HepG2 (cell line): ENCODE measurements at regions not wholly inside any gene's neighbourhood (a gene's known extent, or its start where the extent isn't known, plus 50 kb on each side); places are given as distances from the start of the nearest gene placed in this dataset.

Experiments
- ATAC-seq: fragments of 200-7000 bp; cut with Tn5 transposase; 3 replicates; pipeline ENCODE4 v1.9.1; 2020; ENCODE audit warnings: mild to moderate bottlenecking, moderate library complexity
- BruUV-seq: library from RNA; stranded (reverse); fragments of 400-500 nt; replicated peaks from 2 replicates; lab custom pipeline; 2021; lab: Mats Ljungman, UMichigan
- CTCF ChIA-PET: fragments of 300-600 bp; formaldehyde crosslinking; extraction: SDS; loops from one replicate; lab custom pipeline; 2021; ENCODE audit warnings: low total read pairs, inconsistent platforms, low intra/inter-chr PET ratio; lab: Yijun Ruan, JAX
- POLR2A ChIA-PET: fragments of 350-600 bp; sonication (Branson Sonifier 250); formaldehyde crosslinking; loops from one replicate; lab custom pipeline; 2020; ENCODE audit warnings: antibody characterized with exemption, inconsistent platforms; lab: Yijun Ruan, JAX
- DNase-seq: peaks from one replicate; pipeline ENCODE4 v3.0.0-alpha.2; 2015; ENCODE audit warnings: low spot score
- FAIRE-seq: peaks from 3 replicates; lab custom pipeline; 2011; peaks lifted over from hg19 to GRCh38; lab: Jason Lieb, UNC
- H2AFZ ChIP-seq: one replicate; pipeline ENCODE4 v1.6.1; 2011; ENCODE audit warnings: low read length, inconsistent platforms
- H3K27ac ChIP-seq: fragments of 300-600 bp; 3 replicates; pipeline ENCODE4 v1.8.0; 2011; ENCODE audit warnings: mixed run types, mild to moderate bottlenecking, mixed read lengths, low read length, inconsistent platforms; ENCODE audit not compliant: insufficient read depth; ENCODE audit errors: extremely low read length
- H3K27me3 ChIP-seq, 2 experiments: fragments of 200-600 bp in 1 of 2; 2 replicates in 1 of 2; 3 replicates in 1 of 2; pipeline versions ENCODE4 v1.6.0 to v1.8.0; 2011; ENCODE audit warnings: low read length in 2 of 2, mild to moderate bottlenecking in 2 of 2, moderate library complexity in 2 of 2, inconsistent platforms in 1 of 2; ENCODE audit not compliant: insufficient read depth in 2 of 2, control insufficient read depth in 1 of 2
- H3K36me3 ChIP-seq, 2 experiments: fragments of 200-600 bp in 1 of 2; replicated peaks in 1 of 2; 2 replicates in 1 of 2; 3 replicates in 1 of 2; pipeline versions ENCODE4 v1.5.1 to v1.8.0; 2011; ENCODE audit warnings: low read length in 2 of 2, inconsistent platforms in 1 of 2; ENCODE audit not compliant: insufficient read depth in 2 of 2, control insufficient read depth in 1 of 2
- H3K4me1 ChIP-seq: 2 replicates; pipeline ENCODE4 v1.5.1; 2012; ENCODE audit warnings: low read length, inconsistent platforms; ENCODE audit not compliant: insufficient read depth
- H3K4me2 ChIP-seq: 2 replicates; pipeline ENCODE4 v1.6.0; 2011; ENCODE audit warnings: low read depth, low read length, inconsistent platforms
- H3K4me3 ChIP-seq, 3 experiments: fragments of 200-600 bp in 1 of 3; sonication (generic), shearing (Covaris generic) in 1 of 3; replicated peaks in 1 of 3; 2 replicates each; pipeline ENCODE4 v1.5.1; 2011 to 2016; ENCODE audit warnings: low read length in 3 of 3, inconsistent platforms in 2 of 3, low read depth in 2 of 3, mild to moderate bottlenecking in 2 of 3, control low read depth in 1 of 3, mixed read lengths in 1 of 3; ENCODE audit not compliant: insufficient read depth in 1 of 3
- H3K79me2 ChIP-seq: one replicate; pipeline ENCODE4 v1.6.1; 2011; ENCODE audit warnings: low read length, inconsistent platforms; ENCODE audit not compliant: insufficient read depth
- H3K9ac ChIP-seq: 2 replicates; pipeline ENCODE4 v1.6.0; 2011; ENCODE audit warnings: mild to moderate bottlenecking, low read depth, low read length, inconsistent platforms; ENCODE audit not compliant: insufficient read depth
- H3K9me3 ChIP-seq: 2 replicates; pipeline ENCODE4 v1.5.1; 2012; ENCODE audit warnings: mild to moderate bottlenecking, low read length
- H4K20me1 ChIP-seq: 2 replicates; pipeline ENCODE4 v1.6.0; 2011; ENCODE audit warnings: inconsistent platforms, mild to moderate bottlenecking, low read length, moderate library complexity; ENCODE audit not compliant: insufficient read depth
- CSRNP2 ChIP-seq: sonication (generic); formaldehyde crosslinking; conservative IDR thresholded peaks from 2 replicates; pipeline ENCODE4 v1.8.0; 2022; ENCODE audit warnings: low read depth, missing genetic modification reagents
- ELF3 ChIP-seq: IDR thresholded peaks from 2 replicates; pipeline ENCODE4 v1.6.1; 2016; ENCODE audit warnings: missing genetic modification reagents, missing compliant biosample characterization
- FLYWCH1 ChIP-seq: sonication (generic); formaldehyde crosslinking; IDR thresholded peaks from 2 replicates; pipeline ENCODE4 v1.8.1; 2023; ENCODE audit warnings: mild to moderate bottlenecking, missing genetic modification reagents
- IRF1 ChIP-seq: sonication (generic); formaldehyde crosslinking; IDR thresholded peaks from 2 replicates; pipeline ENCODE4 v1.4.0; 2020; ENCODE audit warnings: low read depth, mild to moderate bottlenecking, missing genetic modification reagents
- MAFF ChIP-seq: IDR thresholded peaks from 2 replicates; pipeline ENCODE4 v1.6.1; 2011; ENCODE audit warnings: low read depth, low read length, improper control_type of control experiment
- MED13 ChIP-seq: sonication (generic); formaldehyde crosslinking; IDR thresholded peaks from 2 replicates; pipeline ENCODE4 v1.5.0; 2020; ENCODE audit warnings: missing genetic modification reagents
- NAIF1 ChIP-seq: sonication (generic); formaldehyde crosslinking; IDR thresholded peaks from 2 replicates; pipeline ENCODE4 v1.5.0; 2020; ENCODE audit warnings: mild to moderate bottlenecking, missing genetic modification reagents, borderline replicate concordance
- PITX1 ChIP-seq: sonication (generic); formaldehyde crosslinking; IDR thresholded peaks from 2 replicates; pipeline ENCODE4 v1.5.1; 2020; ENCODE audit warnings: mild to moderate bottlenecking, missing genetic modification reagents
- SMAD3 ChIP-seq: sonication (generic); formaldehyde crosslinking; IDR thresholded peaks from 2 replicates; pipeline ENCODE4 v1.4.0; 2020; ENCODE audit warnings: missing genetic modification reagents
- TBX2 ChIP-seq: sonication (generic); formaldehyde crosslinking; IDR thresholded peaks from 2 replicates; pipeline ENCODE4 v1.5.0; 2020; ENCODE audit warnings: missing genetic modification reagents, mild to moderate bottlenecking, borderline replicate concordance
- U2AF1 ChIP-seq: fragments of 200-400 bp; formaldehyde crosslinking; optimal IDR thresholded peaks from 2 replicates; pipeline ENCODE3; 2017; ENCODE audit warnings: mild to moderate bottlenecking, low read depth, low read length
- ZBTB39 ChIP-seq: sonication (generic); formaldehyde crosslinking; IDR thresholded peaks from 2 replicates; pipeline ENCODE4 v1.5.0; 2020; ENCODE audit warnings: missing genetic modification reagents
- ZFY ChIP-seq: sonication (generic); formaldehyde crosslinking; IDR thresholded peaks from 2 replicates; pipeline ENCODE4 v1.4.0; 2020; ENCODE audit warnings: missing genetic modification reagents
- ZKSCAN1 ChIP-seq: fragments of 150-350 bp; IDR thresholded peaks from 2 replicates; pipeline ENCODE4 v1.6.1; 2014; ENCODE audit warnings: low read length
- ZNF180 ChIP-seq: sonication (generic); formaldehyde crosslinking; IDR thresholded peaks from 2 replicates; pipeline ENCODE4 v1.4.0; 2020; ENCODE audit warnings: low read depth, missing genetic modification reagents, borderline replicate concordance
- ZNF329 ChIP-seq: sonication (generic); formaldehyde crosslinking; IDR thresholded peaks from 2 replicates; pipeline ENCODE4 v1.9.0; 2021; ENCODE audit warnings: low read depth, mild to moderate bottlenecking, missing genetic modification reagents
- ZNF543 ChIP-seq: sonication (generic); formaldehyde crosslinking; IDR thresholded peaks from 2 replicates; pipeline ENCODE4 v1.4.0; 2020; ENCODE audit warnings: mild to moderate bottlenecking, missing genetic modification reagents
- ZNF629 ChIP-seq: sonication (generic); formaldehyde crosslinking; conservative IDR thresholded peaks from 2 replicates; pipeline ENCODE4 v1.5.0; 2020; ENCODE audit warnings: missing genetic modification reagents
- ZNF776 ChIP-seq: sonication (generic); formaldehyde crosslinking; IDR thresholded peaks from 2 replicates; pipeline ENCODE4 v1.4.0; 2020; ENCODE audit warnings: mild to moderate bottlenecking, missing genetic modification reagents
- ZNF780A ChIP-seq: sonication (generic); formaldehyde crosslinking; IDR thresholded peaks from 2 replicates; pipeline ENCODE4 v1.8.0; 2022; ENCODE audit warnings: mild to moderate bottlenecking, missing genetic modification reagents, moderate library complexity
- WGBS: methylation state at CpG from one replicate; pipeline ENCODE4 v1.1.6; 2017; ENCODE audit warnings: low lambda C conversion rate; 5-methylcytosine and 5-hydroxymethylcytosine counted together
- in situ Hi-C: cut with HindIII; loops from 2 replicates; pipeline ENCODE4 v1.10.0; 2017; ENCODE audit warnings: low pct_unique_long_range_greater_than_20kb; ENCODE audit not compliant: extremely low pct_ligation_motif_present
- intact Hi-C: fragments of 100-400 bp; cut with micrococcal nuclease; formaldehyde crosslinking; loops from one replicate; pipeline ENCODE4 v1.10.0; 2022; ENCODE audit not compliant: unreplicated experiment

- H4K20me1 ChIP-seq = no peaks in the 10 kb centered on the region
- H3K4me1 ChIP-seq = no peaks in the 10 kb centered on the region
- in situ Hi-C loops (no loop called here), intact Hi-C loops (no loop called here)
- no peaks in the 10 kb centered on the region for H3K79me2 ChIP-seq
- H3K9ac ChIP-seq = no peak overlapping the region
- no peak overlapping the region for H3K4me2 ChIP-seq
- no peaks in the 10 kb centered on the region for H3K36me3 ChIP-seq
- POLR2A ChIA-PET = no interaction called here
- H3K27ac ChIP-seq = no peak overlapping the region
- TF ChIP-seq ZFY (CRISPR knock-in tag) (no peak), ZKSCAN1 (no peak), PITX1 (CRISPR knock-in tag) (no peak), ZBTB39 (CRISPR knock-in tag) (no peak), U2AF1 (no peak), FLYWCH1 (CRISPR knock-in tag) (no peak), IRF1 (no peak), ZNF180 (CRISPR knock-in tag) (no peak), ELF3 (CRISPR knock-in tag) (no peak), MAFF (no peak), SMAD3 (CRISPR knock-in tag) (no peak), ZNF780A (CRISPR knock-in tag) (no peak), ZNF776 (no peak), NAIF1 (CRISPR knock-in tag) (no peak), MED13 (no peak), CSRNP2 (no peak), TBX2 (CRISPR knock-in tag) (no peak), ZNF329 (CRISPR knock-in tag) (no peak), ZNF629 (CRISPR knock-in tag) (no peak), ZNF543 (CRISPR knock-in tag) (no peak)
- WGBS = 2% methylated on average over 2 of the region's 2 CpGs
- no peak overlapping the region for H2AFZ ChIP-seq
- no peak for DNase-seq
- BruUV-seq = no TSS peak
- no peaks in the 10 kb centered on the region for H3K27me3 ChIP-seq
- H3K4me3 ChIP-seq = no peak overlapping the region
- H3K9me3 ChIP-seq = no peaks in the 10 kb centered on the region
- no peak for FAIRE-seq
- CTCF ChIA-PET = no interaction called here
- no peak for ATAC-seq
These were observed 281.2 kb downstream of the SLITRK5 start for GRCh38 chr13:87952377-87952776.
